Endodermal cell (in vitro differentiated cells): ENCODE measurements at regions not wholly inside any gene's neighbourhood (a gene's known extent, or its start where the extent isn't known, plus 50 kb on each side); places are given as distances from the start of the nearest gene placed in this dataset.

Experiments
- DNase-seq: peaks from one replicate; pipeline ENCODE4 v3.0.0-alpha.2; 2017
- H3K27ac ChIP-seq: 2 replicates; pipeline ENCODE4 v1.5.1; 2013; ENCODE audit warnings: mild to moderate bottlenecking, low read depth, low read length, moderate library complexity
- H3K27me3 ChIP-seq: 2 replicates; pipeline ENCODE4 v1.6.1; 2013; ENCODE audit warnings: mild to moderate bottlenecking, low read length, moderate library complexity; ENCODE audit not compliant: insufficient read depth, control insufficient read depth, poor library complexity, severe bottlenecking
- H3K36me3 ChIP-seq: 2 replicates; pipeline ENCODE4 v1.7.0; 2013; ENCODE audit warnings: mild to moderate bottlenecking, low read length, moderate library complexity; ENCODE audit not compliant: control insufficient read depth, insufficient read depth
- H3K4me1 ChIP-seq: one replicate; pipeline ENCODE4 v1.7.0; 2013; ENCODE audit warnings: low read length; ENCODE audit not compliant: control insufficient read depth, insufficient read depth
- H3K4me3 ChIP-seq: 2 replicates; pipeline ENCODE4 v1.5.1; 2013; ENCODE audit warnings: mild to moderate bottlenecking, low read length, moderate library complexity
- H3K9ac ChIP-seq: 2 replicates; pipeline ENCODE4 v1.6.1; 2013; ENCODE audit warnings: mild to moderate bottlenecking, low read length, moderate library complexity; ENCODE audit not compliant: poor library complexity, severe bottlenecking; ENCODE audit errors: extremely low read depth
- H3K9me3 ChIP-seq: 2 replicates; pipeline ENCODE4 v1.6.1; 2013; ENCODE audit warnings: mild to moderate bottlenecking, low read length, moderate library complexity; ENCODE audit not compliant: control insufficient read depth
- H3K27ac Mint-ChIP-seq: 2 replicates; pipeline ENCODE4 v1.8.0; 2020; ENCODE audit warnings: mixed read lengths
- H3K27me3 Mint-ChIP-seq: 2 replicates; pipeline ENCODE4 v1.8.0; 2021; ENCODE audit warnings: mild to moderate bottlenecking, mixed read lengths; ENCODE audit not compliant: insufficient read depth
- H3K36me3 Mint-ChIP-seq: 2 replicates; pipeline ENCODE4 v1.8.0; 2020; ENCODE audit warnings: low read depth, mixed read lengths
- H3K4me1 Mint-ChIP-seq: 2 replicates; pipeline ENCODE4 v1.8.0; 2020; ENCODE audit warnings: mixed read lengths
- H3K4me3 Mint-ChIP-seq: 2 replicates; pipeline ENCODE4 v1.8.0; 2020; ENCODE audit warnings: mild to moderate bottlenecking, moderate library complexity, mixed read lengths
- H3K9me3 Mint-ChIP-seq: 2 replicates; pipeline ENCODE4 v1.8.0; 2020; ENCODE audit warnings: mild to moderate bottlenecking, mixed read lengths
- CTCF ChIP-seq: fragments of 200-600 bp; sonication (generic); conservative IDR thresholded peaks from 2 replicates; pipeline ENCODE4 v1.5.0; 2021; ENCODE audit warnings: antibody characterized with exemption, mild to moderate bottlenecking
- WGBS, 2 experiments: methylation state at CpG; one replicate each; pipeline versions ENCODE4 v1.1.5 to v1.1.7; 2013; ENCODE audit warnings: missing lambda C conversion rate in 2 of 2, mixed read lengths in 1 of 2; ENCODE audit not compliant: insufficient coverage in 1 of 2, insufficient read length in 1 of 2; 5-methylcytosine and 5-hydroxymethylcytosine counted together

- no peak for DNase-seq
- no peak overlapping the region for H3K4me3 ChIP-seq
- no peaks in the 10 kb centered on the region for H3K27me3 ChIP-seq
- no peak for TF ChIP-seq CTCF
- Mint-ChIP-seq H3K4me1 (no peaks in the 10 kb centered on the region), H3K27me3 (no peaks in the 10 kb centered on the region), H3K27ac (no peak overlapping the region), H3K9me3 (no peaks in the 10 kb centered on the region), H3K4me3 (no peak overlapping the region), H3K36me3 (no peaks in the 10 kb centered on the region)
- H3K9ac ChIP-seq = no peak overlapping the region
- H3K36me3 ChIP-seq = no peaks in the 10 kb centered on the region
- no peak overlapping the region for H3K27ac ChIP-seq
- 77% methylated on average over 5 of the region's 5 CpGs; no CpG with 5 or more reads in 1 of the 2 experiments for WGBS, 2 experiments
- H3K4me1 ChIP-seq = no peaks in the 10 kb centered on the region
- no peaks in the 10 kb centered on the region for H3K9me3 ChIP-seq
These were observed 367.0 kb upstream of the TMEM132C start for GRCh38 chr12:127899971-127900370.

GRCh38 chr12:127900386-127900785 lies 366.6 kb upstream of the TMEM132C start:
- DNase-seq = no peak
- Mint-ChIP-seq H3K36me3 (no peaks in the 10 kb centered on the region), H3K4me3 (no peak overlapping the region)

GRCh38 chr12:127903146-127903545 lies 363.8 kb upstream of the TMEM132C start:
- no peaks in the 10 kb centered on the region for H3K36me3 Mint-ChIP-seq
- DNase-seq = no peak

More at GRCh38 chr12:127900386-127900785, 366.6 kb upstream of the TMEM132C start:
- Mint-ChIP-seq H3K9me3 (no peaks in the 10 kb centered on the region), H3K4me1 (no peaks in the 10 kb centered on the region), H3K27ac (no peak overlapping the region), H3K27me3 (no peaks in the 10 kb centered on the region)
- Histone ChIP-seq H3K9me3 (no peaks in the 10 kb centered on the region), H3K9ac (no peak overlapping the region), H3K4me3 (no peak overlapping the region), H3K27ac (no peak overlapping the region), H3K36me3 (no peaks in the 10 kb centered on the region), H3K4me1 (no peaks in the 10 kb centered on the region), H3K27me3 (no peaks in the 10 kb centered on the region)
- WGBS, 2 experiments = 78 to 100% methylated on average over 2 to 5 of the region's 5 CpGs
- no peak for TF ChIP-seq CTCF

More at GRCh38 chr12:127903146-127903545, 363.8 kb upstream of the TMEM132C start:
- H3K9me3 ChIP-seq = no peaks in the 10 kb centered on the region
- Mint-ChIP-seq H3K27ac (no peak overlapping the region), H3K4me3 (no peak overlapping the region), H3K9me3 (peaks cover 1% of the 10 kb centered on the region), H3K27me3 (no peaks in the 10 kb centered on the region), H3K4me1 (no peaks in the 10 kb centered on the region)
- no peak overlapping the region for H3K27ac ChIP-seq
- no peaks in the 10 kb centered on the region for H3K36me3 ChIP-seq
- no peak overlapping the region for H3K9ac ChIP-seq
- H3K4me1 ChIP-seq = no peaks in the 10 kb centered on the region
- WGBS, 2 experiments = 52 to 63% methylated on average over 4 to 5 of the region's 5 CpGs
- H3K4me3 ChIP-seq = no peak overlapping the region
- no peak for TF ChIP-seq CTCF
- H3K27me3 ChIP-seq = no peaks in the 10 kb centered on the region
